HL-60 (cell line): ENCODE measurements at regions not wholly inside any gene's neighbourhood (a gene's known extent, or its start where the extent isn't known, plus 50 kb on each side); places are given as distances from the start of the nearest gene placed in this dataset.

Source experiments
- DNase-seq, 2 experiments: peaks; one replicate each; pipeline ENCODE4 v3.0.0-alpha.2; 2010 to 2020; ENCODE audit warnings: low read depth in 1 of 2, low spot score in 1 of 2
- H3K27ac ChIP-seq: fragments of 250-450 bp; sonication (Bioruptor Pico); replicated peaks from 2 replicates; pipeline ENCODE4 v1.5.1; 2020; ENCODE audit warnings: mild to moderate bottlenecking, moderate library complexity
- H3K27me3 ChIP-seq: fragments of 250-450 bp; sonication (Bioruptor Pico); 2 replicates; pipeline ENCODE4 v1.5.1; 2021; ENCODE audit warnings: mild to moderate bottlenecking, moderate library complexity; ENCODE audit not compliant: insufficient read depth, poor library complexity, severe bottlenecking
- H3K4me3 ChIP-seq: replicated peaks from 2 replicates; pipeline ENCODE4 v1.5.1; 2011; ENCODE audit warnings: mild to moderate bottlenecking, control low read depth, low read length; ENCODE audit not compliant: insufficient read depth
- GABPA ChIP-seq: IDR thresholded peaks from 2 replicates; pipeline ENCODE4 v1.6.1; 2012; ENCODE audit warnings: low read depth
- POLR2AphosphoS5 ChIP-seq: IDR thresholded peaks from 2 replicates; pipeline ENCODE4 v1.6.1; 2012; ENCODE audit warnings: low read depth
- SPI1 ChIP-seq: IDR thresholded peaks from 2 replicates; pipeline ENCODE4 v1.6.1; 2012; ENCODE audit warnings: low read depth, mild to moderate bottlenecking, borderline replicate concordance
- TF ChIP-seq, protein P1 (sequence below): IDR thresholded peaks from 2 replicates; pipeline ENCODE4 v1.6.1; 2012; ENCODE audit warnings: low read depth; ENCODE audit not compliant: insufficient replicate concordance
- TF ChIP-seq, protein P2 (sequence below): IDR thresholded peaks from one replicate; pipeline ENCODE4 v1.5.1; 2011; ENCODE audit warnings: low read length, control low read depth, inconsistent platforms; ENCODE audit not compliant: insufficient read depth

DNA sequence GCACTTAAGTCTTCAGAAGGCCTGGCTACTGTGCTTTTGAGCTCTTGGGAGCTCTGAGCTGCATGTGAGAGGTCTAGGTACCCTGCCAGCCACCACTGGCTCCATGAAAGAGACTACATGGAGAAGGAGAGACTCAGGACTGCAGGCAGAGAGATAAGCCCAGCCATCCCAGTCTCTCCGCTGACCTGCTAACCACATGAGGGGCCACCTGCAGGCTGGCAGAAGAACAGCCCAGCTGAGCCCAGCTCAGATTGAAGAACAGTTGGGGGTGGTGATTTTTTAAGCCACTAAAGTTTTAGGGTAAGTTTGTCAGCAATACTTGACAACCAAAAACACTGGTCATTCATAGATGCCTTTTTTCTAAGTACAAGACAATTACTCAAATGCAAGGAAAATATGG, 205.0 kb upstream of the PRDM9 start:
- no peak overlapping the region for H3K27ac ChIP-seq
- TF ChIP-seq GABPA: no peak
- TF ChIP-seq, protein P1, sequence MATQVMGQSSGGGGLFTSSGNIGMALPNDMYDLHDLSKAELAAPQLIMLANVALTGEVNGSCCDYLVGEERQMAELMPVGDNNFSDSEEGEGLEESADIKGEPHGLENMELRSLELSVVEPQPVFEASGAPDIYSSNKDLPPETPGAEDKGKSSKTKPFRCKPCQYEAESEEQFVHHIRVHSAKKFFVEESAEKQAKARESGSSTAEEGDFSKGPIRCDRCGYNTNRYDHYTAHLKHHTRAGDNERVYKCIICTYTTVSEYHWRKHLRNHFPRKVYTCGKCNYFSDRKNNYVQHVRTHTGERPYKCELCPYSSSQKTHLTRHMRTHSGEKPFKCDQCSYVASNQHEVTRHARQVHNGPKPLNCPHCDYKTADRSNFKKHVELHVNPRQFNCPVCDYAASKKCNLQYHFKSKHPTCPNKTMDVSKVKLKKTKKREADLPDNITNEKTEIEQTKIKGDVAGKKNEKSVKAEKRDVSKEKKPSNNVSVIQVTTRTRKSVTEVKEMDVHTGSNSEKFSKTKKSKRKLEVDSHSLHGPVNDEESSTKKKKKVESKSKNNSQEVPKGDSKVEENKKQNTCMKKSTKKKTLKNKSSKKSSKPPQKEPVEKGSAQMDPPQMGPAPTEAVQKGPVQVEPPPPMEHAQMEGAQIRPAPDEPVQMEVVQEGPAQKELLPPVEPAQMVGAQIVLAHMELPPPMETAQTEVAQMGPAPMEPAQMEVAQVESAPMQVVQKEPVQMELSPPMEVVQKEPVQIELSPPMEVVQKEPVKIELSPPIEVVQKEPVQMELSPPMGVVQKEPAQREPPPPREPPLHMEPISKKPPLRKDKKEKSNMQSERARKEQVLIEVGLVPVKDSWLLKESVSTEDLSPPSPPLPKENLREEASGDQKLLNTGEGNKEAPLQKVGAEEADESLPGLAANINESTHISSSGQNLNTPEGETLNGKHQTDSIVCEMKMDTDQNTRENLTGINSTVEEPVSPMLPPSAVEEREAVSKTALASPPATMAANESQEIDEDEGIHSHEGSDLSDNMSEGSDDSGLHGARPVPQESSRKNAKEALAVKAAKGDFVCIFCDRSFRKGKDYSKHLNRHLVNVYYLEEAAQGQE: no peak
- no peak for TF ChIP-seq SPI1
- TF ChIP-seq POLR2AphosphoS5: no peak
- TF ChIP-seq, protein P2, sequence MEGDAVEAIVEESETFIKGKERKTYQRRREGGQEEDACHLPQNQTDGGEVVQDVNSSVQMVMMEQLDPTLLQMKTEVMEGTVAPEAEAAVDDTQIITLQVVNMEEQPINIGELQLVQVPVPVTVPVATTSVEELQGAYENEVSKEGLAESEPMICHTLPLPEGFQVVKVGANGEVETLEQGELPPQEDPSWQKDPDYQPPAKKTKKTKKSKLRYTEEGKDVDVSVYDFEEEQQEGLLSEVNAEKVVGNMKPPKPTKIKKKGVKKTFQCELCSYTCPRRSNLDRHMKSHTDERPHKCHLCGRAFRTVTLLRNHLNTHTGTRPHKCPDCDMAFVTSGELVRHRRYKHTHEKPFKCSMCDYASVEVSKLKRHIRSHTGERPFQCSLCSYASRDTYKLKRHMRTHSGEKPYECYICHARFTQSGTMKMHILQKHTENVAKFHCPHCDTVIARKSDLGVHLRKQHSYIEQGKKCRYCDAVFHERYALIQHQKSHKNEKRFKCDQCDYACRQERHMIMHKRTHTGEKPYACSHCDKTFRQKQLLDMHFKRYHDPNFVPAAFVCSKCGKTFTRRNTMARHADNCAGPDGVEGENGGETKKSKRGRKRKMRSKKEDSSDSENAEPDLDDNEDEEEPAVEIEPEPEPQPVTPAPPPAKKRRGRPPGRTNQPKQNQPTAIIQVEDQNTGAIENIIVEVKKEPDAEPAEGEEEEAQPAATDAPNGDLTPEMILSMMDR: no peak
- H3K4me3 ChIP-seq: no peak overlapping the region
- no peaks in the 10 kb centered on the region for H3K27me3 ChIP-seq
- no peak for DNase-seq

DNA sequence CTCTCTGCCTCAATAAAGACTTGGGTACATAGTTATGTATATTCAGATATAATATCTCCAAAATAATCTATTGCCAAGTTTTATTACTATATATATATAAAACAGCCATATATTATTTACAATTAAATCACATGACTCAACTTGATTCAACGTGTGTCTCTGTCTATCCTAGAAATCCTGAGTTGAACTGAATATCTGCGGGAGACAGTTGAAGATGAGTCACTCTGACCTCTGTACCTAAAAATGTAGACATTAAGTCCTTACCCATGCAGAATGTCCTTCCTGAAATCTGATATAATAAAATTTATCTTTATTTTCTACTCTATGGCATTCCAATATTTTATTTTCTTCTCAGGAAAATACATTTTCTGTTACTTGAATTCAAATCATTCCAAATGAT, 218.2 kb upstream of the PRDM9 start:
- no peak for TF ChIP-seq POLR2AphosphoS5
- TF ChIP-seq GABPA: no peak
- no peak for TF ChIP-seq SPI1
- DNase-seq: no peak
- no peaks in the 10 kb centered on the region for H3K27me3 ChIP-seq
- H3K27ac ChIP-seq: no peak overlapping the region
- no peak overlapping the region for H3K4me3 ChIP-seq

DNA sequence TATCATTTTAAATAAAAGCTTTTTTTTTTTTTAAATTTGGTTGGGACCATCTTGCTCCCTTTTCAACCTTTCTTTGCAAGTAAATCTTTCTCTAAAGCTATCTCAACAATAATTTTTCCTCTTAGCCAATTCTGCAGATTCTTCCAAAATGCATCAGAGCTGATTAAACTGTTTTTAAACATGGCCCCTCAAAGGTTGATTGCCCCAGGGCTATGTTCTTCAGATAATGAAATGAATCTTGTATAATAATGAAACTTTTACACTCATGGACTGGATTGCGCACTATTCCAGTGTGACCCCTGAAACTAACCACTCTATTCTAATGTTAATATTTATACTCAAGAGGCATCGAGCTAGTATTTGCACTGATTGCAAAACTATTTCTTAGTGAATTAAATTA, 222.8 kb upstream of the PRDM9 start:
- Histone ChIP-seq H3K4me3 (no peak overlapping the region), H3K27ac (no peak overlapping the region), H3K27me3 (no peaks in the 10 kb centered on the region)
- TF ChIP-seq SPI1 (no peak), POLR2AphosphoS5 (no peak), GABPA (no peak)
- TF ChIP-seq, protein P1: no peak
- TF ChIP-seq, protein P2: no peak
- DNase-seq: no peak

DNA sequence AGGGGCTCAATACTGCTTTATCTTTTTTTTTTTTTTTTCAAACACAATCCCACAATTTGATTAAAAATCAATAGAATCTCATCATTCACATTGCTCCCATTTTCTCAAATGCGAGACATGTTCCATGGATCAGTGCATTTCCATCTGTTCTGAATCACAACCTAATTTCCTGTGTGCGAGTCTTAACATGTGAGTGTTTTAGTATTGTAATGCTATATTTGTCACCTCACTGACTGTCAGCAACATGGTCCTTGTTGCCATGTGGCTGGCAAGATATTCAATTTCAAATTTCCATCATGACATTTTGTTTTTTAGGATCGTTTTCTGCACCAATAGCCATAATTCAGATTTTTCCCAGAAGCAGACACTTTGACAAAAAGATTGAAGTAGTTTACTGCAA, 233.2 kb upstream of the PRDM9 start:
- TF ChIP-seq SPI1 (no peak), GABPA (no peak), POLR2AphosphoS5 (no peak)
- TF ChIP-seq, protein P1: no peak
- TF ChIP-seq, protein P2: no peak
- no peak for DNase-seq
- no peaks in the 10 kb centered on the region for H3K27me3 ChIP-seq

More for the DNA sequence above, 233.2 kb upstream of the PRDM9 start:
- H3K27ac ChIP-seq: no peak overlapping the region
- no peak overlapping the region for H3K4me3 ChIP-seq
